HK-2 (cell line): ENCODE measurements at regions not wholly inside any gene's neighbourhood (a gene's known extent, or its start where the extent isn't known, plus 50 kb on each side); places are given as distances from the start of the nearest gene placed in this dataset.

Experiments used
- DNase-seq: peaks from one replicate; pipeline ENCODE4 v3.0.0-alpha.2; 2018; ENCODE audit not compliant: unreplicated experiment

- DNase-seq = no peak
These were observed 214.2 kb downstream of the LACC1 start for GRCh38 chr13:44093607-44094564.

- no peak for DNase-seq
These were observed 217.2 kb downstream of the LACC1 start for GRCh38 chr13:44096901-44097300.

- DNase-seq = no peak
These were observed 218.9 kb downstream of the LACC1 start for GRCh38 chr13:44098559-44098958.

- DNase-seq = no peak
These were observed 221.8 kb downstream of the LACC1 start for GRCh38 chr13:44101347-44102083.

- DNase-seq = no peak
These were observed 223.9 kb downstream of the LACC1 start for GRCh38 chr13:44103429-44104196.

- no peak for DNase-seq
These were observed 224.4 kb downstream of the LACC1 start for GRCh38 chr13:44104197-44104490.

GRCh38 chr13:44104969-44105368, 225.3 kb downstream of the LACC1 start:
- DNase-seq = no peak

GRCh38 chr13:44106266-44107152, 226.8 kb downstream of the LACC1 start:
- no peak for DNase-seq

GRCh38 chr13:44107357-44108121, 227.8 kb downstream of the LACC1 start:
- DNase-seq = no peak

- DNase-seq = no peak
These were observed 228.7 kb downstream of the LACC1 start for GRCh38 chr13:44108331-44108858.

- DNase-seq = no peak
These were observed 230.5 kb downstream of the LACC1 start for GRCh38 chr13:44110091-44110621.

GRCh38 chr13:44111701-44112100, 232.0 kb downstream of the LACC1 start:
- DNase-seq = no peak

- no peak for DNase-seq
These were observed 233.1 kb downstream of the LACC1 start for GRCh38 chr13:44112700-44113329.

GRCh38 chr13:44116562-44117332, 237.0 kb downstream of the LACC1 start:
- DNase-seq = no peak

GRCh38 chr13:44117351-44117750, 237.6 kb downstream of the LACC1 start:
- DNase-seq = no peak

GRCh38 chr13:44117816-44118215, 238.1 kb downstream of the LACC1 start:
- no peak for DNase-seq

GRCh38 chr13:44118881-44119280, 239.2 kb downstream of the LACC1 start:
- no peak for DNase-seq

GRCh38 chr13:44120043-44120442, 240.3 kb downstream of the LACC1 start:
- DNase-seq = no peak
